GM11168 (cell line): ENCODE measurements at regions not wholly inside any gene's neighbourhood (a gene's known extent, or its start where the extent isn't known, plus 50 kb on each side); places are given as distances from the start of the nearest gene placed in this dataset.

Experiments
- in situ Hi-C: fragments of 300-500 bp; cut with MboI; formaldehyde crosslinking; loops from one replicate; pipeline ENCODE4 v1.12.0; 2022; ENCODE audit warnings: low sequenced_read_pairs; ENCODE audit not compliant: unreplicated experiment

DNA sequence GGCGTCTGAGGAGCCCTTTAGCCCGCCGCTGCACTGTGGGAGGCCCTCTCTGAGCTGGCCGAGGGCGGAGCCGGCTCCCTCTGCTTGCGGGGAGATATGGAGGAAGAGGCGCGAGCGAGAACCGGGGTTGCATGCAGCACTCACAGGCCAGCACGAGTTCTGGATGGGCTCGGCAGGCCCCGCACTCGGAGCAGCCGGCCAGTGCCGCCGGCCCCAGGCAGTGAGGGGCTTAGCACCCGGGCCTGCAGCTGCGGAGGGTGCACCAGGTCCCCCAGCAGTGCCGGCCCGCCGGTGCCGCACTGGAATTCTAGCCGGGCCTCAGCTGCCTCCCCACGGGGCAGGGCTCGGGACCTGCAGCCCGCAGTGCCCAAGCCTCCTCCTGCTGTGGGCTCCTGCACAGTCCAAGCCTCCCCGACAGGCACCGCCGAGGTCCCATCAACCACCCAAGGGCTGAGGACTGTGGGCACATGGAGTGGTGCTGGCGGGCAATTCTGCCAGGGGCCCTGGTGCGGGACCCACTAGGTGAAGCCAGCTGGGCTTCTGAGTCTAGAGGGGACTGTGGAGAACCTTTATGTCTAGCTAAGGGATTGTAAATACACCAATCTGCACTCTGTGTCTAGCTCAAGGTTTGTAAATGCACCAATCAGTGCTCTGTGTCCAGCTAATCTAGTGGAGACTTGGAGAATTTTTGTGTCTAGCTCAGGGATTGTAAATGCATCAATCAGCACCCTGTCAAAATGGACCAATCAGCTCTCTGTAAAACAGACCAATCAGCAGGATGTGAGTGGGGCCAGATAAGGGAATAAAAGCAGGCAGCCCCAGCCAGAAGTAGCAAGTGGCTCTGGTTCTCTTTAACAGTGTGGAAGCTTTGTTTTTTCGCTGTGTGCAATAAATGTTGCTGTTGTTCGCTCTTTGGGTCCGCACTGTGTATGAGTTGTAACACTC, 329.7 kb upstream of the JARID2 start:
- in situ Hi-C loops = no loop called here

DNA sequence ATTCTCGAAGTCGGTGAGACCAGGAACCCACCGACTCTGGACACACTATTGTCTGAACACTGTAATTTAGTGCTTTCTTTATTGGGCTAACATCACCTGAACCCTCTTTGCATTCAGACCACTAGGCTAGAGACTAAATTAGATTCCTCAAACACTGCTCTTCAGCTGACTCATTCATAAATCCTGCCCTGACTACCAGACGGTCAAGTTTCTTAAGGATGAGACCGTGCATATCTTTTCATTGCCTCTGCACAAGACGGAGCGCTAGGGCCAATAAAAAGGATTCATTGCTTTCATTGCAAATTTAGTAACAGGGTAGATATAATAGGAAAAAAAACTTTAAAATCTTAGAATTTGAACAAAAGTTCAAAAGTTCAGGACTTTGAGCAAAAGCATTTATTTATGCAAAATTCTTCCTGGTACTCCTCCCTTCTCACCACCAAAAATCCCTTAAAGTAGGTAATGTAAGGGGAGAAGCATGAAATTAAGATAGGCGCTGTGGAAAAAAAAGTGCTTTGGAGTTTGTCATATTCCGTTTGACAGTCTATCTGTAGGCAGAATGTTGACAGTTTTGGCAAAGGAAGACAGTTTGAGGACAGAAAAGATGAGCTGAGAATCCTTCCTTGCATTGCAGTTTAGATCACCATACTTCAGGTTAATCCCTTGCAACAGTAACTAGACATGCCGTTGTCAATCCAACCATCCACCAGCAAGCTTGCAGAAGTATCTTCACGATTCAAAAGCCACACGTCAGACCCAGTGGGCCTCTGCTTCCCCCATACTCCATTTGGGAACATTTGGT, 328.6 kb upstream of the JARID2 start:
- in situ Hi-C loops = no loop called here

- in situ Hi-C loops = no loop called here
These were observed 327.5 kb upstream of the JARID2 start for GRCh38 chr6:14918200-14918907.

DNA sequence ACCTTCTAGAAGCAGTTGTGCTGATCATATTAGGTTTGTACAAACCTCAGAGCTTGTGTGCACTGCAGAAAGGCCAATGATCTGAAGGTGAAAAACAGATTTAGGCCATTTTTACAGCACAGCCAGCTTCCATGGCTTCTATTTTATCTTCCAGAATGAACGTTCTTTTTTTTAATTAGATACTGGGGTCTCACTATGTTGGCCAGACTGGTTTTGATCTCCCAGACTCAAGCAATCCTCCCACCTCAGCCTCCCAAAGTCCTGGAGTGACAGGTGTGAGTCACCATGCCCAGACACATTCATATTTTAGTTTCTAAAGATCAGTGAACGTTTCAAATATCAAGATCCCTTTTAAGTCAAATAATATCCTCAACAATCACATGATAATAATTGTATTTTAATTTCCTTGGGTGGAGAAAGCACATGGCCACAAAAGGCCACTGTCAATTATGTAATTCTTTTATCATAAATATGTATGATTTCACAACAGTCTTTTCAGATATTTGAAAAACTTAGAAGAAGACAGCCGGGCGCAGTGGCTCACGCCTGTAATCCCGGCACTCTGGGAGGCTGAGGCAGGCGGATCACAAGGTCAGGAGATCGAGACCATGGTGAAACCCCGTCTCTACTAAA, 326.7 kb upstream of the JARID2 start:
- in situ Hi-C loops = no loop called here

GRCh38 chr6:14920276-14920675, 325.6 kb upstream of the JARID2 start:
- in situ Hi-C loops = no loop called here

DNA sequence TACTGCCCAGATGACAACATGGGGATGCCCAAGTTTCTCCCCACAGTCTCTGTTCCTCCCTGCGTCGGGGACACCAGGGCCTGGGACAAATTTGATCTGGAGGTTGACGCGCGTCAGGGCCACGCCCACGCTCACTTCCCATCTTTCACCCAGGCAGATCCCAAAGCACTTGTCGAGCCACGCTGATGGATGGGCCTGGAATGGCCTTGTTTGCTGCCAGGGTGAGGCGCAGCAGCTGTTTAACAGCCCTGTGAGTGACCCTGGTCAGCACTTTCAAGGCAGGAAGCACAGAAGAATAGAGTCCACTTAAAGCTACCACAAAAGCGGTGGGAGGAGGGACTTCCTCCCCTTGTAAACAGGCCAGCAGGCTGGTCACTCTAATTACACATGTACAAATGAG, 324.7 kb upstream of the JARID2 start:
- in situ Hi-C loops = no loop called here

DNA sequence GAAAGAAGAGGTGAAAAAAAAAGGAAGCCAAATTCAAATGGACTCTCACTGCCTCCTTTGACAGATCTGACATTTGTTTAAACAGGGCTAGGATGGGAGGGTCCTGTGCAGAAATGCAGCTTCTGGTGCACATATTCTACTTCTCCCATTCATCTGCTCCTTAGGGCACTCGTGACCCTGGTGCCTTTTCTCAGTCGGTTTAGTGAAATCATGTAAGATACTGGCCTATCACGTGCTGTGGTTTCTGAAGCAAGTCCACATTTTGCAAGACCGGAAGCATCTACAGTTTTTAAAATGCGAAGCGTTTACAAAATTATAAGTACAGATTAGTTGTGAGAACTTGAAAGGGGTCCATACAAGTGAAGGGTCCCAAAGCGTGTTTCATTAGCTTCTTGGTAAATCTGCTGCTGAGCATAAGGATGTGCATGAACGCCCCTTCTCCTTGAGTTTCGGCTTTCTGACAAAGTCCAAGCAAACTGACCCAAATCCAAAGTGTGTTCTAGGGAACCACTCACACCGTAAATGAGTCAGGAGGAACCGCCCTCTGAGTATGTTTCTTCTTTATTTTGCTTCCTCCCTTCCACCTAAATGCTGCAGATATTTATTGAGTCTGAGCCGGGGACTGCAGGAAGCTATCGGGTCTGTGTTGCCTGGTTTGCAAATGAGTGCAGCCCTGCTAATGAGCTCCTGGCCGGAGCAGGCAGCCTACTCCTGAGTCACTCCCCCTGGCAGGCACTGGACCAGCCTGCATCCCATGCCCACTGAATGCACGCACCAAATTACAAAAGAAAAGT, 323.8 kb upstream of the JARID2 start:
- in situ Hi-C loops = no loop called here

DNA sequence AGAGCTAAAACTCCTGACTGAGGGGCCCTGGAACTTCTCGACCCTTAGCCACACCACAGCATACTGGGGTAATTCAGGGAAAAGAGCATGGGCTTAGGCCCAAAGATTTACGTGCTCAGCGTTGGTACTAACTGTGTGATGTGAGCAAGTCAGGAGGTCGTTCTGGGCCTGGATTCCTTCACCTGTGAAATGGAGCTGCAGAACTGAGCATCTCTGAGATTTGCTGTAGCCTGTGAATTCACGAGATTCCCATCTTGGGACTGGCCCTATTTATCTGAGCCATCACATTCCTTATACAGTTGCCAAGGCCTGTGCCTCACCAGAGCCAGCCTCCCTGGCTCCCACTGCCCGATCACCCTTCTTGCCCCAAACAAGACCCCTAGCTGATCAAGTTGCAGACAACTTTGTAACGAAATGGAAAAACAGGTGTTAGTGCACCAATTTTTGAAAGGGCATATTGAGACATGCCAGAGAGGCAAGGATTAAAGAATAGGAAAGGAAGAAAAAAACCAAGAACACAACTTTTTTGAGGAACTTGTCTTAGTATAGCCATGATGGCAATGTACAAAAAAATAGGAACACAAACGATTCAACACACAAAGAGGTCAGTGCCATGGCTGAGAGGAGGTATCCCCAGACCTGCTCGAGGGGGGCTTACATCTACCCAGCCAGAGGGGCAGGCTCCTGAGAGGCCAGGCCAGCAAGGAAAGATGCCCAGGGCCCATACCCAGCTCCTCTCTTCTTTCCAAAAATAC, 323.0 kb upstream of the JARID2 start:
- in situ Hi-C loops = no loop called here

GRCh38 chr6:14924126-14925024, 321.5 kb upstream of the JARID2 start:
- in situ Hi-C loops = no loop called here

DNA sequence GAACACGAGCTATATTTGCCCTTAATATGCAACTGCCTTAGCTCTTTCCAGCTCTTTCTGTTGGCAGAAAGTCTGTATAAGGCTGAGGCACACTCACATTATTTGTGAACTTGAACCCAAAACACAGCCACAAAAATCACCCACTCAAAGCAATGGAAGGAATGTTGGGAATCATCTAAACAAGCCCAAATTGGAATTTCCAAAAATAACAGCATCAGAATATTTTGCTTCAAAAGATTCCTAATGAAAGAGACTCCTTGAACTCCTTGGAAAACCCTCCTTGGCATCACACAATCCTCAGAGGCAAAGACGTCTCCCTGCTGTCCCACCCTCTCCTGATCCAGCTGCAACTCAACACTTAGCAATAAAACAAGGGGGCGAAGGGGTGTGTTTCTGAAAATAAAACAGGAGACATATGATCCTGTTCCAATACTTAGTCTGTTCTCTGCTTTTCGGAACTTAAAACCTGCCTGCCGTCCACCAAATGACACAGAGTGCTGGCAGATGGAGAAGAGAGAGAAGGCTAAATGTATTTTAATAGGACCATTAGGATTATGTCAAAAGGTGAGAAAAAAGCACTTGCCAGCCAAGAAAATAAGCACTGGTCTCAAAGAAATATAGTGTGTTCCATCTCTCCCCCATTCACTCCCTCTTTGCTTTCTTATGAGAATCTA, 320.7 kb upstream of the JARID2 start:
- in situ Hi-C loops = no loop called here

DNA sequence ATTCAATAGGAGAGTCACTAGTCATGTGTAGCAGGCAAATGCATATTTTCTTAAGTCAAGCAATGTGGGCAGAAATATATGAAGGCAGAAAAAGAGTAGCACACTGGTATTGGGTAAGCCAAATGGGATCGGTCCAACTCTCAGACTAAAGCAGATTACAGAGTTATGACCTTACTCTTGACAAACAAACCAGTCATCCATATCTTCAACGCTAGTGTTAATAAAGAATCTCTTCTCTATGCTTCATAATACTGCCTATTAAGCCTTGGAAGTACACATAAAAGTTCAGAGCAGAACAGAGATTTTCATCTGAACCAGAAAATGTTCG, 320.2 kb upstream of the JARID2 start:
- in situ Hi-C loops = no loop called here

DNA sequence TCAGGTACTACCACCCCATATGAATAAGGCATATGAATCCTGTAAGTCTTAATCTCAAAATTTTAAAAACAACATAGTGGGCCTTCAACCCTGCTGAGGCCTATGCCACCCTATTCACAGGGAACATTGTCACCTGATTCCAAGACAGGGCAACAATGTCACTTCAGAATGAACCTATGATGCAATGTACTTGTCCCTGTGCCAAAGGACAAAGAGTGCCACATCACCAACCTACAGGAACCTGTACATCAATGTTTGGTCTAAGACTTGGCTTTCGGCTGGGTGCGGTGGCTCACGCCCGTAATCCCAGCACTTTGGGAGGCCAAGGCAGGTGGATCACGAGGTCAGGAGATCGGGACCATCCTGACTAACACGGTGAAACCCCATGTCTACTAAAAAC, 318.5 kb upstream of the JARID2 start:
- in situ Hi-C loops = no loop called here

- in situ Hi-C loops = no loop called here
These were observed 316.6 kb upstream of the JARID2 start for GRCh38 chr6:14929291-14929690.

DNA sequence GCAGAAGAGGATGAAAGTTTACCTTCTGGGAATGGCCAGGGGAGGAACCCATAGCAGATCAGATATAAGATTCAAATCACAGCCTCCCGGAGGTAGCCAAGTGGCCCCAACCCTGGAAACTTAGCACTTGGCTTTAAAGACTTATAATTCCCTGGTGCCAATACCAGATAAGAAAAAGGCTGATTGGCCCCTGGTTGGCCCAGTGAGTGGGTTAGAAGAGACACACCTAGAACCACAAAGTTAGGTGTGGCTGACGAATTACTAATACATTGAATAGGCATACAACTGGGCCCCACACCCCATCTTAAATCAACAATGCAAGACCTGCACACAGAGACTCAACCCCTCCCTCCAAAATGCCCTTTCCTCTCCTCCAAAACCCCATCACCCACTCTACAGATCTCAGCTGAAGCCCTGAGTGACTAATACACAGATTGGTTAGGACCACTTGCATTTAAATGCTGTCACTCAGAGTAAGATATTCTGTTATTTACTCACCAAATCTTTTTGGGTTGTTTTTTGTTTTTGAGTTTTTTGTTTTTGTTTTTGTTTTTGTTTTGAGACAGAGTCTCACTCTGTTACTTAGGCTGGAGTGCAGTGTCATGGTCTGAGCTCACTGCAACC, 315.4 kb upstream of the JARID2 start:
- in situ Hi-C loops = no loop called here

GRCh38 chr6:14932485-14933182, 313.2 kb upstream of the JARID2 start:
- in situ Hi-C loops = no loop called here

GRCh38 chr6:14933183-14933544, 312.7 kb upstream of the JARID2 start:
- in situ Hi-C loops = no loop called here
